HuH-7.5 (cell line): ENCODE measurements at regions not wholly inside any gene's neighbourhood (a gene's known extent, or its start where the extent isn't known, plus 50 kb on each side); places are given as distances from the start of the nearest gene placed in this dataset.

Source experiments
- DNase-seq: peaks from one replicate; pipeline ENCODE4 v3.0.0; 2011; ENCODE audit warnings: low spot score

- DNase-seq = no peak
Observed at GRCh38 chr7:156180451-156181229, 368.4 kb upstream of the SHH start.

DNA sequence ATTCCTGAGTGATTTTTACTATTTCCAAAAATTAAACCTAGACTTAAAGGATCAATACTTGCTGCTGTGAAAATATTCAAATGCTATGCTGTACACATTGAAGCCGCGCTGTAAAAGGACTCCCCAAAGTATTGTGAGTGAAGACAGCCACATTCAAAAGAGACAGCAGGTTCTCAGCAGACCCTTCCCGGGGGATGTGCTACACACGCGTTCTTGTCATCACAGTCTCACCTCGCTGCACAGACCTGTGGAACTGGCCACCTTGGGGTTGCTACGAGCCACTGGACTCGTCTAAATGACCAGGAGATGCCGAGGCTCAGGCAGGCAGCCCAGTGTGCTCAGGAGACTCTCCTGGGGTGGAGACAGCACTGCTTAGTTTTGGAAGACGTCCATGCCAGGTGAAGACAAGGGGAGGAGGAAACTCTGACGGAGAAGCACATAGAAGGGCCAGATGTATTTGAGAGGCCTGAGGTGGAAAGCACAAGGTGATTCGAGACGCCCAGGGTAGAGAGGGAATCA lies 367.7 kb upstream of the SHH start:
- DNase-seq = no peak

- no peak for DNase-seq
Observed at GRCh38 chr7:156178857-156179256, 366.6 kb upstream of the SHH start.

DNA sequence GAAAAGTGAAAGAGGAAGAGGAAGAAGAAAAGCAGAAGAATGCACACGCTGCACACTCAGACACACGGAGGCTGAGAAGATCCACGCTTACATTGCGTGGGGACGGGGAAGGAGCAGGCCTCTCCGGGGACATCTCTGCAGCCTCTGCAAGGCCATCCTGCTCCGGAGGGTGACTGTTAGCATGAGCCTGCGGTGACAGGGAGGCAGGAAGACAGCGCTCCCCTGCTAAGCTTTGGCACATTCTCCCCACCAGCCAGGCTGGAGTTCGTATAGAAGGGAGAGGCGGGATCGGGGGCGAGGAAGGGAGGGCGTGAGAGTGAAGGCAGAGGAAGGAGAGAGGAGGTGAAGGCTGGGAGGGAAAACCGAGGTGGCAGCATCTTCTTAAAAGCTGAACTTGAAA lies 366.0 kb upstream of the SHH start:
- DNase-seq = no peak

DNA sequence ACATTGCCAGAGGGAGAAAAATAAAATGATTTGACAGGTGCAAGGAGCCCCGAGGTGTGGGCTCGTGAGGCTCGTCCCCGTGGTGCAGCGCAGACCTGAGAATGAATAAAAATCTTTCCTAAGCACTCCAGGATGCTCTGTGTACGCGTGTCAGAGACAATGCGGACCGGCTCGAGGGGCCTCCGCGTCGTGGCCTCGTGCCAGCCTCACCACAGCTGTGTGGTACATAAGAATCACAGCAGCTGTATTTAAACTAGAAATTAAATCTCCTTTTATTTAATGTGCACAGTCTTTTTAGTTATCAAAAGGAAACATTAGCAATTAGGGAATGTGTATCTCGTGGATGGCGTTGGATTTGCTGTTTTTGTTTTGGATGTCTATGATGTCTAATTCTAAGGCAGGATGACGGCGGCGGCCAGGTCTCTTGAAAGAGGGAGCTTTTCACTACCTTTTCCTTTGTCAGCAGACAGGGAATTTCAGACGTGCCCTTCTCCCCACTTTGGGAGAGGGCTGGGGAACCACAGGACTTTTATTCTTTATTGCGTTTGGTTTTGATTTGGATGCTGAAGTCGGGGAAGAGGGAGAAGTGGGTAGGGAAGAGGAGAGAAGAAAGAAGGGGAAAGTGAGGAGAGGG lies 365.3 kb upstream of the SHH start:
- no peak for DNase-seq

DNA sequence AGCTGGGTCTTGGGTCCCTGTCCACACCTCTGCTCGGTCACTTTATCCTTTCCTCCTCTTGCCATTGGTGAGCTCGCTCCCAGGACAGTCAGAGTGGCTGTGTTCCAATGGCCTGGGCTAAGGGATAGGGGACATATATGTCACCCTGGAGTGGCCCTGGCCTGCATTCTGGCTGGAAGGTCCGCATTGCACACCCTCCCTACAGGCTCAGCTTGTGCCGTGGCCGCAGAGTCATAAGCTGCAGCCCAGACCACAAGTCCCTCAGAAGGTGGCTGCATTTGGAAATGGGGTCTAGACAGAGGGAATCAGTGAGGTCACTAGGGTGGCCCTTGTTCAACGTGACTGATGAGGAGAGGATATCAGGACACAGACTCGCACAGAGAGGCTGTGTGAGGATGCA lies 363.8 kb upstream of the SHH start:
- no peak for DNase-seq

DNA sequence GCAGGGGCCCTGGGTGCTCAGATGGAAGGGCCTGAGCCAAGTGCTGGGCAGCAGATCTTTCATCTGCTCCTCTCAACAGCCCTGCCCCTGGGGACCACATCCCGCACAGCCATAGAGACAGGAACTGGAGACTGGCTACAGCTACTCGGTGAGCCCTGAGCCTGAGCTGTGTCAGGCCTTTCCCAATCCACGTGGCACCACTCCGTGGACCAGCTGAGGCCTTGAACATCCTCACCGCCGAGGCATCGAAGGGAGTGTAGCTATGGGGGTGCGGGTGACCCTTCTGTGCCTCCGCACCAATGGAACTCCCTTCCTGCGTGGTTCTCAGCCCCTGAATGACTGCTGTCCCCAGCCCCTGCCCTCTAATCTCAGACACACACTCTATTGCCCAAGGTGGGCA lies 362.7 kb upstream of the SHH start:
- DNase-seq = no peak

GRCh38 chr7:156174428-156174827 lies 362.2 kb upstream of the SHH start:
- DNase-seq = no peak

DNA sequence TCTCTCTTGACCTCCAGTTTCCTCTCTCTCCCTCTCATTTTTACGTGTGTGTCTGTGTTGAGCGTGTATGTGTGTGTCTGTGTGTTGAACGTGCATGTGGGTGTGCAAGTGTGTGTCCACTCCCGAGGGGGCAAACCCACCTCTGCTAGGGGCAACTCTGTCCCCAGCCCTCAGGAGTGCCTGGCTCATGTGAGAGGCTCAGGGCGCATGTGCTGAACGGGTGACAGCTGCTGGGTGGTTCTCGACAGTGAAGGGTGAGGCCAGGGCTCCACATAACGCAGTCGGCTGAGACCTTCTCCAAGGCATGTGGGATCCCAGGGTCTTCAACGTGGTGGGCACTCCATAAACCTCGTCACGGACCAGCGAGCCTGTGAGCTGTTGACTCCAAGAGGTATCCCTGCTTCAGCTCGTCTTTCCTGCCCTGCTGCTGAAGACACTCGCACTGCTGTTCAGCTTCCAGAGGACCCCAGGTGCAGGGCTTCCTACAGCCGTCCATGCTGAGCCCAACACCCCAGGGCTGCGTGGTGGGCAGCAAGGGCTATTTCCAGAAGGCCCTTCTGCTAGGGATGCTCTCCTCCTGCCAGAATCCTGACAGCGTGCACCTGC lies 361.6 kb upstream of the SHH start:
- DNase-seq = no peak

DNA sequence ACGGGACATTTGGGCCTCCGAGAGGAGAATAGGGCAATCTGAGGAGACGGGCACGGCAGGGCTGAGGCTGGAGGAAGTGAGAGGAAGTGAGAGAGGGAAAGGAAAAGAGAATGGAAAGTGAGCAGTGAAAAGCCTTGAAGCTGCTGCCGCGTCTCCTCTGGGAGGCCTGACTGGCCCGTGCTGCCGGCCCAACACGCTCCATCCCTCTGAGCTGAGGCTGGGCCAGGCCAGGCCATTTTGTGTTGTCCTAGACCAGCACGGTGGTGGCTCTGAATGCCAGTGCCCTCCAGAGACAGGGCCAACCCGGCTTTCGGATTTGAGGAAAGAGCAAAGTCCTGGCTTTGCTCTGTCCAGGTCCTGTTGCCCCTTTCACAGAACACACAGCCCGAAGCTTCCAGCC lies 361.1 kb upstream of the SHH start:
- DNase-seq = no peak

GRCh38 chr7:156172638-156173037 lies 360.4 kb upstream of the SHH start:
- DNase-seq = no peak

DNA sequence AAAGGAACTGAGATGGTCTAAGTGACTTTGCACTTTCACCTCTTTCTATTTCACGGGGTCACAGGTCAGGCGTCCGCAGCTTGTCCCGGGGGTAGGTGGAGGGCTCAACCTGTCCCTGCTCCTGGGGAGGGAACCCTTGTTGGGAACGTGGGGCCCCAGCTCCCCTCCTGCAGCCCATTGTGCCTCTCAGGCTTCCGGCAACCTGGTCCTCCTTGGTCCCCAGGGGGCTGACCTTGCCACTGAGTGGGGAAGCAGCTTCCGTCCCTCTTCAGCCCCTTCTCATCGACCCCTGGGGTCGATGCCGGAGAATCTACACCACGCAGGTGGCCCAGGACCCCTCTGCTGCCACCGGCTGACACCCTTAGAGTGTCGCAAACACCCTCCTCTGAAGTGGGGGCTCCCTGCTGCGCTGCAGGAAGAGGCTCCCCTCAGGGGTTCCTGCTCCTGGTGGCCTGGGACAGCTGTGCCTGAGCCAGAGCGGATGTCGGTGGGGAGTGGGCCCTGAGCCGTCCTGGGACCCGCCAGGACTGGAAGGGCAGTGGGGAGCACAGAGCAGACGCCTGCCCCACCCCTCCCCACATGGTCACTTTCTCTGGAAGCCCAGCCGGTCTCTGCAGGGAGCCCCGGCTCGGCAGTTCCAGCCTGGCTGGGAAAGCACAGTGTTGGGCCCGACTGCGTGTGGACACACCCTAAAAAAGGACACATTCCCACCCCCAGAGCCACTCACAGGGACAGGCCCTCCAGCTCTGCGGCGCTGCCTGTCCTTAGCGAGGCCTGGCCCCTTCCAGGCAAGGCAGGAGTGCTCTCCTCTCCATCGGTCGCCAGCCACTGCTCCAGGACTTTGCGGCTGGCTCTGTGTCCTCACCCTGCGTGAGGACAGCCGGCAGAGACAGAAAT lies 357.5 kb upstream of the SHH start:
- DNase-seq = no peak

DNA sequence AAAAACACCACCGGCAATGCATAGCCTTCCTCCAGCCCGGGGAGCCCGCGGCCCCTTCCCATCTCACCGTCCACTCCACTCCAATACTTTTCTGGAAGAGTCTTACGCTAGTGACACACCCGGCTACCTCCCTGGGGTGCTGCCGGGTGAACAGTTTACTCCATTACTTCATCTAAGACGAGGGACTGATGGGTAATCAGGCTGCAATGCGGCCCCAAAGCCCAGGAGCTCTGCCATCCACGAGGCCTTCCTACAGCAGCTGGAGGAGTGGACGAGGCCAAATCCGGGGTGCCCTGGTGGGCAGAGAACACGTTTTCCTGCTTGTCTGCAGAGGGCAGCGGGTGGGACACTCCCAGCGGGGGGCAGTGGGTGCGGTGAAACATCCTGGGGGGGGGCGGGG lies 356.2 kb upstream of the SHH start:
- no peak for DNase-seq

DNA sequence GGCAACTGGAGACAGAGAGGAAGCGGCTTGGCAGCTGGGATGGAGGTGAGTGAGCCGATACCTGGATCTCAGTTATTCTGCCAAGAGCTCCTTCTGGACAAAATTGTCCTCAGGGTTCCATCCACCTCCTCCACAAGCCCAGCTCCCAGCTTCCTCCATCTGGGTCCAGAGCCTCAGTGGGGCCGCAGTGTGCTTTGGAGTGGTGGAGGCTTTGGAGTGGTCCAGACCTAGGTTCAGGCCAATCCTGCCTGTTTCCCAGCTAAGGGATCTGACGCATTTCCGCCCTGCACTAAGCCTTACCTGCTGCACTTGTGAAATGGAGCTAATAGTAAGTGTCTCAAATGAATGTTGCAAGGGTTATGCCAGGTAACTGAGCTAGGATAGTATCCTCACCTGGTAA lies 355.7 kb upstream of the SHH start:
- no peak for DNase-seq

DNA sequence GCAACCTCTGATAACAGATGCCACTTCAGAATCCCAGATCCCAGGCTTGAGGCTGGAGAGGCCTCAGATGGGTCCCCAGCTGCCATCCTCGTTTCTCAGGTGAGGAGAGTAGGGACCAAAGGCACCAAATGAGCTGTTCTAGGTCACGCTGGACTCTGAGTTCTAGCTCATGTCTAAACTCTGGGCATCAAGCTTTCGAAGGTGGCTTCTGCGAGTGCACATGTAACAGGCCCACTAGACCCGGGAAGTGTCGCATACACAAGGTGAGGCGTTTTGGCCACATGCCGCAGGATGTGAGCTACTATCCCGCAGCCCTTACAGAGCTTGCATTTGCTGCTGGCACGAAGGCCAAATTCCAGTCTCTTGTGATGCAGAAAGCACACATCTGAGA lies 355.1 kb upstream of the SHH start:
- no peak for DNase-seq

DNA sequence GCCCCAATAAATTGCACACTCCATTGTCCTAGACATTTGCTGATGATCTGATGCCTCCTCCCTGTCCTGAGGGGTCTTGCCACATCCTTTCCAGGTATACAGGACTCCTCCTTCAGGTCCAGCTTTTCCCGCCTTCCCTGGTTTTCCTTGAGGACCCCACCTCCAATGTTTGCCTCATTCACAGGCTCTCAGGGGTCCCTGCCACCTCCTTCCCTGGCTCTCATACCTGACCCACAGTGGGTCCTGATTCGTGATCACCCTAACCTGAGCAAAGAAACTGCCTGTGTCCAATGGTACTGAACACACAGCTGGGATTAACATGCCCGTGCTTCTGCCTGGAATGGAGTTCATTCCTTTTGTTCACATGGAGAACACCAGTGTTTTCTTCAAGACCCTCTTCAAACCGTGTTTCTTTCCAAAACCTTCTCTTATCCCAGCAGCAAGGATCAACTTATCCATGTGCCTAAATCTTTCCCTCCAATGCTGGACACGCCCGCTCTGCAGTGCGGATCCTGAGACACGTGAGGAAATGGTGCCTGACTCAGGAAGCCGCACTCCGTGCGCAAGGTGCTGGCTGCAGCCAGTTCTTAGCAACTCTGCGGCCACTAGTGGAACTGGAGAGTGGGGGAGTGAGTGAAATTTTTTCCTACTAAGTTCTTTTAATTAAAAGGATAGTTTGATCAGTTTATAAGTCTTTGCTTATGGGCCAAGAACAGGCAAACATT lies 354.6 kb upstream of the SHH start:
- no peak for DNase-seq

GRCh38 chr7:156163747-156164146 lies 351.5 kb upstream of the SHH start:
- no peak for DNase-seq

- DNase-seq = no peak
Observed at GRCh38 chr7:156162451-156162850, 350.2 kb upstream of the SHH start.

DNA sequence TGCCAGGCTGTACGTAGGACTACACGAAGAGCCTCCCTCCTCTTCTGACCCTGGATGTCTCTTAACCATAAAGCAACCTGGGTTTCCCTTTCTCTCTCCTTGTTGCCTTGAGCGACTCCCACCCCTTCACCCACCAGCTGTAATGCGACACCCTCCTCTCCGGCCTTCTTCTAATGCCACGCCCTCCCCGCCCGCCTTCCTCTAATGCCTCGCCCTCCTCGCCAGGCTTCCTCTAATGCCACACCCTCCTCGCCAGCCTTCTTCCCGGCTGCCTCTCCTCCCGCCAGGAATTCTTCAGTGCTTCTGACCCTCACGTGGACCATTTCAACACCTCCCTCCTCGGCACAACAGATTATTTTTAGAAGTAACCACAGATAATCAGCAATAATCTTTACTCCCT lies 348.5 kb upstream of the SHH start:
- DNase-seq = no peak

DNA sequence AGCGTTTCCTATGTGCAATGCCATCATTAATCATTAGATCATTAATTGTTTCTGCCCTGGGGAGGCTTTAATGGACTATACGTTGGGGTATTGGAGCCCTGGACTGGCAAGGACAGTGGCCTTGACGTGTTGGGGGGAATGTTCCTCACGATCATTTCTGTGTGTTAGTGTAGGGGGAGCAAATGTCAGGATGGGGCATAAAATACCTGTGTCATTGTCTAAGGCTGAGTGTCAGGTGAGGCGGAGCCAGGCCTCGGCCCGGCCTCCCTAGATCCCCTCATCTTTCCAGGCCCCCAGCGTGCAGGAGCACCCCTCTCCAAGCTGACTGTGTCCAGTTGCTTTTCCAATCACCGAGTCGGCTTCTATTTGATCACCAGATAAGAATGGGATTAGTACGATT lies 346.4 kb upstream of the SHH start:
- no peak for DNase-seq

GRCh38 chr7:156158213-156158612 lies 345.9 kb upstream of the SHH start:
- no peak for DNase-seq
